GM23248 (cell line): ENCODE measurements at regions not wholly inside any gene's neighbourhood (a gene's known extent, or its start where the extent isn't known, plus 50 kb on each side); places are given as distances from the start of the nearest gene placed in this dataset.

Source experiments
- DNase-seq: peaks from one replicate; pipeline ENCODE4 v3.0.0-alpha.2; 2015
- H2AFZ ChIP-seq: fragments of 200-600 bp; sonication (generic); 2 replicates; pipeline ENCODE4 v1.6.1; 2016; ENCODE audit warnings: antibody characterized with exemption
- H3F3A ChIP-seq: fragments of 200-600 bp; sonication (generic); 2 replicates; pipeline ENCODE4 v1.6.1; 2016; ENCODE audit warnings: mild to moderate bottlenecking, antibody characterized with exemption, mixed run types; ENCODE audit not compliant: insufficient read depth
- H3K27ac ChIP-seq: fragments of 200-600 bp; sonication (generic); 2 replicates; pipeline ENCODE4 v1.5.1; 2016; ENCODE audit warnings: mild to moderate bottlenecking
- H3K27me3 ChIP-seq: fragments of 200-600 bp; sonication (generic); replicated peaks from 2 replicates; pipeline ENCODE4 v1.6.1; 2016; ENCODE audit warnings: mild to moderate bottlenecking; ENCODE audit not compliant: insufficient read depth
- H3K36me3 ChIP-seq: fragments of 200-600 bp; sonication (generic); 2 replicates; pipeline ENCODE4 v1.6.1; 2016; ENCODE audit warnings: low read depth, mild to moderate bottlenecking
- H3K4me1 ChIP-seq: fragments of 200-600 bp; sonication (generic); 2 replicates; pipeline ENCODE4 v1.6.1; 2016; ENCODE audit warnings: mild to moderate bottlenecking; ENCODE audit not compliant: insufficient read depth
- H3K4me2 ChIP-seq: fragments of 200-600 bp; sonication (generic); one replicate; pipeline ENCODE4 v1.6.1; 2016; ENCODE audit warnings: mild to moderate bottlenecking; ENCODE audit not compliant: unreplicated experiment
- H3K4me3 ChIP-seq: fragments of 200-600 bp; sonication (generic); 2 replicates; pipeline ENCODE4 v1.5.1; 2016; ENCODE audit warnings: mild to moderate bottlenecking
- H3K79me2 ChIP-seq: fragments of 200-600 bp; sonication (generic); 2 replicates; pipeline ENCODE4 v1.6.1; 2016; ENCODE audit warnings: mild to moderate bottlenecking; ENCODE audit not compliant: insufficient read depth
- H3K9ac ChIP-seq: fragments of 200-600 bp; sonication (generic); 2 replicates; pipeline ENCODE4 v1.6.1; 2016; ENCODE audit warnings: mild to moderate bottlenecking
- H3K9me2 ChIP-seq: fragments of 200-600 bp; sonication (generic); 2 replicates; pipeline ENCODE4 v1.6.1; 2016; ENCODE audit warnings: mixed run types, mild to moderate bottlenecking, moderate library complexity; ENCODE audit not compliant: insufficient read depth
- H3K9me3 ChIP-seq: fragments of 200-600 bp; sonication (generic); one replicate; pipeline ENCODE4 v1.6.1; 2017; ENCODE audit warnings: low read depth
- H4K20me1 ChIP-seq: fragments of 200-600 bp; sonication (generic); 2 replicates; pipeline ENCODE4 v1.6.0; 2016; ENCODE audit not compliant: insufficient read depth
- EZH2 ChIP-seq: fragments of 200-600 bp; sonication (generic); IDR thresholded peaks from 2 replicates; pipeline ENCODE4 v1.6.1; 2018; ENCODE audit warnings: antibody characterized with exemption, mild to moderate bottlenecking; ENCODE audit not compliant: insufficient read depth, poor library complexity, severe bottlenecking
- EZH2phosphoT487 ChIP-seq: fragments of 200-600 bp; sonication (generic); IDR thresholded peaks from 2 replicates; pipeline ENCODE4 v1.6.1; 2018; ENCODE audit warnings: antibody characterized with exemption, moderate library complexity, mild to moderate bottlenecking, low read depth; ENCODE audit not compliant: insufficient read depth
- WGBS, 2 experiments: methylation state at CpG; one replicate each; pipeline ENCODE4 v1.1.6; 2015 to 2017; ENCODE audit warnings: low lambda C conversion rate in 2 of 2, low coverage in 1 of 2; ENCODE audit errors: missing lambda C conversion rate in 2 of 2; 5-methylcytosine and 5-hydroxymethylcytosine counted together
- in situ Hi-C: fragments of 300-500 bp; cut with MboI; formaldehyde crosslinking; loops from 2 replicates; pipeline ENCODE4 v1.15.0; 2020

DNA sequence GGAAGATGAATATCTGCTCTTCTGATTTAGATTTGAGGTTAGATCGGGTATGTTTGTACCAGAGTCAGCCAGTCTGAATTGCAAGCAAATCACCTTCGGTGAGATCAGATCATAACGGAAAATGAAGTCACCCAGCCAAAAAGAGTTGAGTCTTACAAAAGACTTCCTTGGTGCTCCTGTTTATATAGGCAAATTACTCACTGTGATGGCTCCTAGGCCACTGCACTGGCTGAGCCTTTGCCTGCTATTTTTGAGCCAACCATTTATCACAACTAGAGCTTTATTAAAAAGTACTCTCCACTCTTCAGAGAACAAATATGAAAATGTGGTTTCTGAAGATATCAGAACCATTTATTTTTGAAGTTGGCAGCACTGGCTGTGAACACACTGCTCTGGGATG is 277.7 kb upstream of the PCSK5 start:
- Histone ChIP-seq H3K9me3 (no peaks in the 10 kb centered on the region), H3K4me2 (no peak overlapping the region), H3K9ac (no peak overlapping the region), H3K4me3 (no peak overlapping the region), H3K79me2 (no peaks in the 10 kb centered on the region), H4K20me1 (no peaks in the 10 kb centered on the region), H3K4me1 (no peaks in the 10 kb centered on the region), H2AFZ (no peak overlapping the region), H3F3A (no peaks in the 10 kb centered on the region), H3K27ac (no peak overlapping the region), H3K9me2 (no peaks in the 10 kb centered on the region), H3K27me3 (no peaks in the 10 kb centered on the region), H3K36me3 (no peaks in the 10 kb centered on the region)
- DNase-seq, result no peak
- 50 to 55% methylated on average over 3 of the region's 3 CpGs for WGBS, 2 experiments
- TF ChIP-seq EZH2 (no peak), EZH2phosphoT487 (no peak)
- in situ Hi-C loops, result no loop called here

DNA sequence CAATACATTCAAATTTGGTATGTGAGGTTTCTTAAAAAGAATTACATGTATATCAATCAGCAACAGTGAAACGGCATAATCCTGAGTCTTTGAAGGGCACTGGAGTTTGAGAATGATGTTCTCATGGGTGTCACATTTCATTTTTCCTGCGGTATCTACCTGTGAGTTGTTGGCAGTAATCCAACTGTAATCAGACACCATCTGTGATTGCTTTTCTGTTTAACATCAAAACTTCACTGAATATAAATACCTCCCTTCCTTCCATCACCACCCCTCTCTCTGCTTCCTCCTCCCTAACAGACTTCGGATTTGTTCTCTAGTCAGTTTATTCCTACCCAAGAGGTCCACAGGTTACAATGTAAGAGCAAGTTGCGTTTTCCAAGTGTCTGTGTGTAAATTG is 275.2 kb upstream of the PCSK5 start:
- no peaks in the 10 kb centered on the region for H3K4me1 ChIP-seq
- no peaks in the 10 kb centered on the region for H3K9me3 ChIP-seq
- H3K27me3 ChIP-seq, result no peaks in the 10 kb centered on the region
- 9% methylated on average over 4 of the region's 4 CpGs for WGBS, 2 experiments
- no peak overlapping the region for H3K4me2 ChIP-seq
- TF ChIP-seq EZH2phosphoT487, result no peak
- TF ChIP-seq EZH2, result no peak
- no peaks in the 10 kb centered on the region for H4K20me1 ChIP-seq
- no peak overlapping the region for H3K27ac ChIP-seq
- no peaks in the 10 kb centered on the region for H3K36me3 ChIP-seq
- H3K79me2 ChIP-seq, result no peaks in the 10 kb centered on the region
- H2AFZ ChIP-seq, result no peak overlapping the region
- in situ Hi-C loops, result no loop called here
- H3K9ac ChIP-seq, result no peak overlapping the region
- H3K9me2 ChIP-seq, result no peaks in the 10 kb centered on the region
- no peak for DNase-seq
- no peak overlapping the region for H3K4me3 ChIP-seq
- no peaks in the 10 kb centered on the region for H3F3A ChIP-seq

- H2AFZ ChIP-seq, result no peak overlapping the region
- no peaks in the 10 kb centered on the region for H3K9me2 ChIP-seq
- no peaks in the 10 kb centered on the region for H3K79me2 ChIP-seq
- 0% methylated on average over 1 of the region's 1 CpG for WGBS, 2 experiments
- H3K4me3 ChIP-seq, result no peak overlapping the region
- no peak overlapping the region for H3K4me2 ChIP-seq
- no peaks in the 10 kb centered on the region for H3K27me3 ChIP-seq
- H3K36me3 ChIP-seq, result no peaks in the 10 kb centered on the region
- H3K9me3 ChIP-seq, result no peaks in the 10 kb centered on the region
- TF ChIP-seq EZH2phosphoT487 (no peak), EZH2 (no peak)
- H4K20me1 ChIP-seq, result no peaks in the 10 kb centered on the region
- in situ Hi-C loops, result no loop called here
- no peaks in the 10 kb centered on the region for H3F3A ChIP-seq
- no peaks in the 10 kb centered on the region for H3K4me1 ChIP-seq
- no peak for DNase-seq
- H3K9ac ChIP-seq, result no peak overlapping the region
- H3K27ac ChIP-seq, result no peak overlapping the region
Observed at GRCh38 chr9:75616052-75616451, 274.4 kb upstream of the PCSK5 start.

DNA sequence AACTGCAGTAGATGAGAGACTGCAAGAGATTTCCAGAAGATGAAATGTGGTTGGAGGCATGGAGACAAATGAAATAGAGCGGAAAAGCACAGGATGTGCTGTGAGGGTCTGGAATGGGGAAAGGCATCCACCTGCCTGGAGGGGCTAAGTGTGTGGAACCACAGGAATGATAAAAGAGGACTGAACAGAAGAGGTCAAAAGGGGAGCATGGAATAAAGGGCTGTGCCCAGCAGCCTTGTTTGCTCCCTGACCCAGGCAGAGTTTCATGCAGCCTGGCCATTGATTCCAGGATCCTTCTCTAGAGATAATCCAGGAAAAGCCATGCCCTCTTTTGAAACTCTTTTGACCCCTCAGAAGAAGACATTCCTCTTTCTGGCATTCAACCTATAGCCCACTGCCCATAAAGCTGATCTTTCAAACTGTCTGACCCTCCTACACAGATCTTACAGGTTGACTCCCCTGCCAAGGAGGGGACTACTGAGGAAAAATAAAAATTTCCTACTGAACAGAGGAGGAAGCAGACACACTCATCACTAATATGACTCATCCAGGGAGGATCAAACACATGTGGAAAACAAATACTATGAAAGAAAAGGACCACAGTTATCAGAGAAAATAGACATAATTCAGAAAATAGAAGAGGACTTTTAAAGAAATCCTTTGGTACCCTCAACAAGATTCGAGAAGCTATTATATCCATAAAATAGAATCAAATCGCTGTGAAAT is 273.5 kb upstream of the PCSK5 start:
- in situ Hi-C loops, result no loop called here
- no peak overlapping the region for H3K4me3 ChIP-seq
- H3K36me3 ChIP-seq, result no peaks in the 10 kb centered on the region
- H3K4me2 ChIP-seq, result no peak overlapping the region
- H3K27me3 ChIP-seq, result no peaks in the 10 kb centered on the region
- no peaks in the 10 kb centered on the region for H3K4me1 ChIP-seq
- no peaks in the 10 kb centered on the region for H3K9me2 ChIP-seq
- H3K79me2 ChIP-seq, result no peaks in the 10 kb centered on the region
- no peak overlapping the region for H3K27ac ChIP-seq
- H4K20me1 ChIP-seq, result no peaks in the 10 kb centered on the region
- H3F3A ChIP-seq, result no peaks in the 10 kb centered on the region
- H3K9ac ChIP-seq, result no peak overlapping the region
- 52 to 54% methylated on average over 3 of the region's 3 CpGs for WGBS, 2 experiments
- DNase-seq, result no peak
- no peak overlapping the region for H2AFZ ChIP-seq
- no peak for TF ChIP-seq EZH2phosphoT487
- no peak for TF ChIP-seq EZH2
- H3K9me3 ChIP-seq, result no peaks in the 10 kb centered on the region

DNA sequence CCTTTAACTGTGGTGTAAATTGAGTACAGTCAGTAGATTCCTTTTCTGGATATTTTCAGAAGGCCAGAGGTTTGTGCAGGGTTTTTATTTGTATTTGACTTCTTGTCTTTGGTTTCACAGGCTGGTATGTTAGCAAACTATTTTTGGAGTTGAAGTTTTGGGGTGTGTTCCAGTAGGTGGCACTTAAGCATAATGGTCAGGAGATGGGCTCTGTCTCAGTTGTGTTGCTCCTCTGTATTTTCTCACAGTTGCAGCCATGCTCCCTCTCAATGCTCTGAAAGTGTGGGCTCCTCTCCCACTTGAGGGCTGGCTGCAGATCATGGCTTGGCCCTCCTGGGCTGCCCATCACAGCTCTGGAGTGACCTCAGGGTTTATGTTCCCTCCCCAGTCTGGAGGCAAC is 267.0 kb upstream of the PCSK5 start:
- no peaks in the 10 kb centered on the region for H3F3A ChIP-seq
- H3K4me3 ChIP-seq, result no peak overlapping the region
- TF ChIP-seq EZH2phosphoT487 (no peak), EZH2 (no peak)
- H3K9me2 ChIP-seq, result no peaks in the 10 kb centered on the region
- no peaks in the 10 kb centered on the region for H3K36me3 ChIP-seq
- in situ Hi-C loops, result no loop called here
- H3K4me2 ChIP-seq, result no peak overlapping the region
- no peaks in the 10 kb centered on the region for H3K9me3 ChIP-seq
- no peak overlapping the region for H2AFZ ChIP-seq
- no peaks in the 10 kb centered on the region for H3K4me1 ChIP-seq
- no peaks in the 10 kb centered on the region for H3K27me3 ChIP-seq
- no peak for DNase-seq
- no peak overlapping the region for H3K9ac ChIP-seq
- H4K20me1 ChIP-seq, result no peaks in the 10 kb centered on the region
- H3K79me2 ChIP-seq, result no peaks in the 10 kb centered on the region
- H3K27ac ChIP-seq, result no peak overlapping the region
